ENCODE measurements at regions not wholly inside any gene's neighbourhood (a gene's known extent, or its start where the extent isn't known, plus 50 kb on each side); places are given as distances from the start of the nearest gene placed in this dataset.

DNA sequence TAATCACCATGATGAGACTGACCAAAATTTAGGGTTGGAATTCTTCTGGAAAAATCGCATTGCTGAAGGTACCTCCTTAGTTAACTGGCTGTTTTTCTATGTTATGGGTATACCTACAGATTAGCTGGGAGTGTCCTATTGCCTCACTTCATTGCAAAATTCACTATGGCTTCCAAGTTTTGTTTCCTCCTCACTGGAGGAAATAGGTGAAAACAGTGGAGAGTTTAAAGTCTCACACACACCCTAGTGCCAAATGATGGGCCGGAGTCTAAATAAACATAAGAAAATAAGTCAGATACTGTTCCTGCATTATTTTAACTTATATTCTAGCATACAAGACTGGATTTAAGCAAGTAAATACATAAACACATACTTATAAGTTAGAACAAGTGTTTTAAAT lies 98.2 kb downstream of the AHR start:
- DNase-seq, result no peak

DNA sequence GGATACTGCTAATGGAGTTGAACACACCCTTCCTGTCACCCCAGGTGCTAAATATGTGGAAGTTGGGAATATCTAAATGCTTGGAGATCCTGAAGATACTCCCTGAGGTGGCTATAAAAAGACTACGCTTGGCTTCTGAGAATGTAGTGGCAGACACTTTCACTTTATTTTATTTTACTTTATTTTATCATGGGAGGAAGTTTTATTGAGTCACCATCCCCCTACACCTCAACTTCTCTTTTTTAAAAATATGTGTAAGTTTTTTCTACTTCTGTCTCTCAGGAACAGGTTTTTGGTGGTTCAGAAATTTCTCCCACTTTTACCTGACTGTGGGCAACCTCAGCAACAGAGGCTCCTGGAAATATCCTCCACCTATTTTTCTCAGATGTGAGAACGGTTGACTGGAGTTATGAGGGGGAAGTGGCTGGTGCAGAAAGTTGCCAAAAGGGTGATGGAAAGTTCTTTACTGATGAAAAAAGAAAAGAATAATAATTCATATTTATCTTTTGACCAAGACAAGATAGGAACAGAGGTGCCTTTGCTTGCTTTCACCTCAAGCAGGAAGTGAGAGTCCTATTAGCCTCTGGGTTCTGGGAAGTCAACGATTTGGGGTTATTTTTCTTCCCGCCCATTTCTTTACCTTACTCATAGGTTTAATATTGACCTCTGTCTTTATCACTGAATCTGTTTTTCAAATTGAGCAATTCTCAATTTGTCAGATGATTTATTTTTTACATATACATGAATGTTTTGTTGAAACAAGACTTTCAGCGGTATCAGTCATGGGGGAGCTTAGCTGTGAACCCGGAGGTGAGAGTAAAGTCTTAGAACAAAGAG lies 103.6 kb downstream of the AHR start:
- DNase-seq, result no peak

DNA sequence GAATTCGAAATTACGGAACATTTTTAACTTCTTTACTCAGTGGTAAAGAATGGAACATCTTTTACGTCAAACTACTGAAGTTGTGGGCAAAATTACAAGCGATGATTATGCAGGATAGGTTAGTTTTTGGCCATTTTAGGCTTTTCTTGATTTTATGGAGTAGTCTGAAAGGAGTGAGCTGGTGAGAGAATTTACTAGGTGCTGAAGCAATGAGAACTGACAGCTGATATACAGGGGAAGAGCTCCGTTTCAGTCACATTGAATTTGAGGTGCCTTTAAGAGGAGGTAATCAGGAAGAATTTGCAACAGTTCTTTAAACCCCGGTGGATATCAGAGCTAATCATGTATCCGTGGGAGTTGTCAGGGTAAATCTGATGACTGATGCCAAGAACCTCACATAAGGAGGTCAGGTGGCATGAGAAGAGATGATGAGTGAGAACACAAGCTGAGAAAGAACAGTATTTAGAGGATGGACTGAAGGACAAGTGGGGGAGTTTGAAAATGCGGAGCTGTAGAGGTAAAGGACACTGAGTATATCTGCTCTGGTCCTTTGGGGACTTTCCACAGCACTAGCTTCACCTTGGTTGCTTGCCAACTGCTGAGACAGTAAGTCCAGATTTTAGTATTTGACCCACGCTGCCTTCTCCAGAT lies 104.3 kb downstream of the AHR start:
- no peak for DNase-seq

DNA sequence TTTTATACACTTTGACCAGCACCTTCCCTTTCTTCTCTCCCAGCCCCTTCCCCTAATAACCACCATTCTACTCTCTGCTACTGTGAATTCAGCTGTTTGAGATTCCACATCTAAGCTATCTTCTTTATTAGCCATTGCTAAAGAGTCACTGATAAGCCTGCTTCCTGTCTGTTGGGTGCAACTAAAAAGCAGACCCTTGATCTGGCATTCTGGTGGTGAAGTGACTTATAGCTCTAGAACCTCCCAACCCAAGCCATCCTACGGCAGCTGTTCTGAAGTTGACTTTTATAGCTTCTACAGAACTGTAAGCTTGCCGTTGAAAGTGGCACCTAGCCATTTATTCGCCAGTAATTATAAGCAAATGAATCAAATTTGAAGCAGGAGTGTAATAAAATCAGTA lies 105.6 kb downstream of the AHR start:
- no peak for DNase-seq

DNA sequence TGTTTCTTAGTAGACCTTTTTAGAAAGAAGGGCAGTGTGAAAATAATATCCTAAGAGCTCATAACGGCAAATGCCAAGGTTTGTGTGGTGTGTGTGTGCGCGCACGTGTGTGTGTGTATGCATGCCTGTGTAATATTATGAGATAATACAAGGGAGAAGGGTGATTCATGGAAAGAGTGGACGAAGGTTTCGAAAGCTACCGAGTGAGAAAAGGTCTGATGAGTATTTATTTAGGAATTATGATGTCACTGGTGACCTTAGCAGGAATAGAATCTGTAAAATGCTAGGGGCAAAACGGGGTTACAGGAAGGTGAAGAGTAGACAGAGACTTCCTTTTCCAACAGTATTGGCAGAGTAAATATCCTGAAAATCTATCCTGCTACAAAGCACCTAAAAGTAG lies 107.3 kb downstream of the AHR start:
- DNase-seq, result peak; percentile 96

DNA sequence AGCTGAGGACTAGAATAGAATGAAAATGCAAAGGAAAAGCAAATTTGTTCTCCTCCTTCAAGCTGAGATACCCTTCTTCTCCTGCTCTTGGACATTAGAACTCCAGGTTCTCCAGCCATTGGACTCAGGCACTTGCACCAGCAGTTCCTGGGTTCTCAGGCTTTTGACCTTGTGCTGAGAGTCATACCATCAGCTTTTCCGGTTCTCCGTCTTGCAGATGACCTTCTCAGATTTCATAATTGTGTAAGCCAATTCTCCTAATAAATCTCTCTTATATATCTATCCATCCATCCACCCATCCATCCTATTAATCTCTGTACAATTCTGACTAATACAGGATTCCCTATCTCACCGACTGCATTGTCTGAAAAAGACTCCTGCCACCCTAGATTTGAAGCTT lies 108.3 kb downstream of the AHR start:
- peak; percentile 68 for DNase-seq

DNA sequence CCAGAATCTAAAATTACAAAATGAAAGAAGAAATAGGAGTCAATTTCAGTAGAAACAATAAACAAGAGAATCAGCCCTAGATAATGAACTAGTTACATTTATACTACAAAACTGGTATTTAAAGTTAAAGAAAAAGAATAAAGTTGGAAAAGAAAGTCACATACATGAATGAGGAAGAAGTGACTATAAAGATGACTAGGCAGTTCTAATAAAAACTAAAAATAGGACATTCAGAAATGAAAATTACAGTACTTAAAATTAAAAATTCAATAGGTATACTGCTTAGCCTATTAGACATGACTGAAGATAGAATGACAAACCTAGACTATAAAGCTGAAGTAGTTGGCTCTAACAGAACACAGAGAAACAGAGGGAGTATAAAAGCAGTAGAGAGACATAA lies 108.8 kb downstream of the AHR start:
- no peak for DNase-seq

DNA sequence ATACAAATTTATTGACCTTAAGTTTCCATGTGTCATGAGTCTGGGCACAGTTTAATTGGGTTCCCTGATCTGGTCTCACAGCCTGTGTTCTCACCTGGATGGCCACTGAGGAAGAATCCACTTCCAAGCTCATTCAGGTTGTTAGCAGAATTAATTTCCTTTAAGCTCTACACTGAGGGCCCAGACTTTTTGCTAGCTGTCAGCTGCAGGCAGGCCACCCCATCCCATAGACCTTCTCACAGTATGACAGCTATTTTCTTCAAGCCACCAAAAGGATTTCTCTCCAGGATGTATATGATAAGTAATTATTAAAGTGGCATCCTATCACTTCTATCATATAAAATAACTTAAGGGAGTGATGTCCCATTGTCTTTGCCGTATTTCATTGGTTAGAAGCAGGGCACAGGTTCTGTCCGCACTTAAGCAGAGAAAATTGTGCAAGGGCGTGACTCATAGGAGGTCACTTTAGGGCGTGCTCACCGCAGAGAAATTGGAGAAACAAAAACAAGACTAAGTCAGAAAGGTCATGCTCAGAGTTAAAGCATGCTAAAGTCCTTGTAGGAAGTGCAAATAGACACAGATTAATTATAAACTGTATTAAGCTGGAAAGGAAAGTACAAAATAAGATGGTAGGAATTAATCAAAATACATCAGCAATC lies 109.9 kb downstream of the AHR start:
- DNase-seq, result peak; percentile 95

DNA sequence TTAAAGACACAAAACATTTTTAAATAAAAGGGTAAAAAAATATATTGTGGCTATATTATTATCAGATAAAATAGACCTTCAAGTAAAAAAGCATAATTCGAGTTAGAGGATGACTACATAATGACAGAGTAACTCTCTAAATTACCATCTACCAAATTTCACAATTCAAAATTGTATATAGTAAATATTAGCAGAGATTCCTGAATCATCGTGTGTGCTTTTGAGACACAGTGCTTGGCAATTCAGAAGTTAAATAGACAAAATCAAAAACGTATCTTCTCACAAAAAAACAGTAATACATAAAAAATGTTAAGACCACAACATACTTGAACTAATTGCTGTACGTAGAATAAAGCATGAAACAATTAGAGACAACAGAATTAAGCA lies 110.4 kb downstream of the AHR start:
- peak; percentile 32 for DNase-seq

DNA sequence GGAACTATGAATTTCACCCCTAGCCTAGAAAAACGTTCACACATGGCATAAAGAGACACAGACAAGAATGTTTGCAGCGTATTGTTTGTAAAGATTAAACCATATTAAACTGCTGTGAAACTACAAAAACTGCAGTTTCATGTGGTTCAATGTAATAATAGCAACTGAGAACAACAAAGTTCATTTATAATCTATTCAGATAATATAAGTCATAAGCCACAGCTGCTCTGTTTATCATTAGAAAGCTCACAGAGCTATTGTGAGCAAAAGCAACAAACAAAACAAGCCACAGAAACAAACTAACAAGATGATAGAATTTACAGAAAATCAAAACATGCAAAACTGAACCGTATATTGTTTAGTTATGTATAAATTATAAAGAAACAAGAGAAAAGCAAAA lies 113.5 kb downstream of the AHR start:
- DNase-seq, result no peak

DNA sequence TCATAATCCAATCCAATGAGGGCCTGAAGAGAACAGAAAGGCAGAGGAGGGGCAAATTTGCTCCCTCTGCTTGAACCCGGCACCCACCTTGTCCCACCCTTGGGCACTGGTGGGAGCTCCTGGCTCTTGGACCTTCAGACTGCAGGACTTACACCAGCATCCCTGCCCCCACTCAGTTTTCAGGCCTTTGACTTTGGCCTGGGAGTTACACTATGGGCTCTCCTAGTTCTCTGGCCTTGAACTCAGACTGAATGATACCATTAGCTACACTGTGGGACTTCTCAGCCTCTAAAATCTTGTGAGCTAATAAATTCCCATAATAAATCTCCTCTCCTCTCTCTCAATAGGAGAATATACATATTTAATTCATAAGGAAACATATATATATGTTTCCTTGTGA lies 114.4 kb downstream of the AHR start:
- no peak for DNase-seq

DNA sequence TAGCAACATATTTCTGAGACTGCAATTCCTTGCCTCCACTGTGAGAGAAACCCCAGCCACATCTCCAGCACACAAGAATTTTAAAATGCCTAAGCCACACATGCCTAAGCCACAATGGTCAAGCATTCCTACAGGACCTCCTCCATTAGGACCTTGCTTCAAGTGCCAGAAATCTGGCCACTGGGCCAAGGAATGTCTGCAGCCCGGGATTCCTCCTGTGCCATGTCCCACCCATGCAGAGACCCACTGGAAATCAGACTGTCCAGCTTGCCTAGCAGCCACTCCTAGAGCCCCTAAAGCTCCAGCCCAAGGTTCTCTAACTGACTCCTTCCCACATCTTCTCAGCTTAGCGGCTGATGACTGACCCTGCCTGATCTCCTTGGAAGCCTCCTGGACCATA lies 117.5 kb downstream of the AHR start:
- DNase-seq, result no peak

DNA sequence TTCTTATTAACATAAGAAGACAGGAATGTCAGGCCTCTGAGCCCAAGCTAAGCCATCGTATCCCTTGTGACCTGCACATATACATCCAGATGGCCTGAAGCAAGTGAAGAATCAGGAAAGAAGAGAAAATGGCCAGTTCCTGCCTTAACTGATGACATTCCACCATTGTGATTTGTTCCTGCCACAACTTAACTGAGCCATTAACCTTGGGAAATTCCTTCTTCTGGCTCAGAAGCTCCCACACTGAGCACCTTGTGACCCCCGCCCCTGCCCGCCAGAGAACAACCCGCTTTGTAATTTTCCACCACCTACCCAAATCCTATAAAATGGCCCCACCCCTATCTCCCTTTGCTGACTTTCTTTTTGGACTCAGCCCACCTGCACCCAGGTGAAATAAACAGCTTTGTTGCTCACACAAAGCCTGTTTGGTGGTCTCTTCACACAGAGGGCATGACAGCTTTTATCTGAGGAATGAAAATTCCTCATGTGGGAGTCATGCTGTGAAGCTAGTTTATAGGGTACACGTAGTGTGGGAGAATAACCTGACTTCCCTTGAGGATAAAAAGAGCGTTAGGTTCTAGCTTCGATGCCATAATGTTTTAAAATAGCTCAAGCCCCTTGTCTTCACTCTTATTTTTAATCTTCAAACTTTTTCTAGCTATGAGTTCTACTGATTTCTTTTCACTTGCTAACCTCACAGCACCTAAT lies 122.0 kb downstream of the AHR start:
- DNase-seq, result peak; percentile 46

DNA sequence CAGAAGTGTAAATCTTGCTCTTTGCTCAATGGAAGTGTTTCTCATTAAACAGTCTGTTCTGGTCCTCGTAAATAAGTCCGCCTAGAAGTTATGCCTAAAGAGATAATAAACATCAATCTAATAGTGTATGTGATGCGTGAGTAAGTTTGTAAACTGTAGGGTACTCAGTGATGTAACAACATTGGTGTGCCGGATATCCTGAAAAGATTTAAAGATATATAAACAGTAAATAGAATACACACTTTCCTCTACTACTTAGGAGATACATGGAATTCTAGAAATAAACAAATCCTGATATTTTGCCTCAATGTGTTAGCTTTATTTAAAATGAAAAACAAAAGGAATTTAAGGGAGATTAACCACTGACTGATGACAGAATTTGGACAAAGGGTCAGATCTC lies 123.5 kb downstream of the AHR start:
- DNase-seq, result no peak

DNA sequence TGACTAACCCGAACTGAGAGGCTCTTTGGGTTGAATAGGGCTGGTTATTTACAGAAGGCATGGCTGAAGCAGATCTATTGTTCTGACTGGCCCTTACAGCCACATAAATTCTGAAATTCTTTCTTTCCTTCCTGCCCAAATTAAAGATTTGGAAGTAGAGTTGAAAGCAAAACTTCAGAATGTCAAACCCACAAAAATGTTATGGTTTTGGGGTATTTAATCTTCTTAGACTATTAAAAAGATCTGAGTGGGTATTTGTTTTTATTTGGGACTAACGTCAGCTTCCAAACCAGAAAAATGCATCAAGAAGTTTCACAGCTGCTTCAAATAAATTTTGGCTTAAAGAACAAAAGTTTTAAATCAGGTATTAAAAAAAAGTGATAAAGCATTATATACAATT lies 124.5 kb downstream of the AHR start:
- DNase-seq, result no peak

DNA sequence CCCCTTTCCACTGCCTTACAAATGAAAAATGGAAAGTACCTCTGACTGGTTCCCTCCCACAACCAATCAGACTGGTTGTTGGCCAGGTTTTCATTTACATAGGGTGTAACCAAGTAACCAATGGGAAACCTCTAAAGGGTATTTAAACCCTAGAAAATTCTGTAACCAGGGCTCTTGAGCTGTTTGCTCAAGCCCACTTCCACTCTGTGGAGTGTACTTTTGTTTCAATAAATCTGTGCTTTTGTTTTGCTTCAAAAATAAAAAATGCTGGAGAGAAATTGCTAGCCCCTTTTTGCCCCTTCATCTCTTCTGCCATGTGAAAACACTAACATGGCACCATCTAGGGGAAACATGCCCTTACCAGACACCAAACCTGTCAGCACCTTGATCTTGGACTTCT lies 129.5 kb downstream of the AHR start:
- DNase-seq, result no peak

DNA sequence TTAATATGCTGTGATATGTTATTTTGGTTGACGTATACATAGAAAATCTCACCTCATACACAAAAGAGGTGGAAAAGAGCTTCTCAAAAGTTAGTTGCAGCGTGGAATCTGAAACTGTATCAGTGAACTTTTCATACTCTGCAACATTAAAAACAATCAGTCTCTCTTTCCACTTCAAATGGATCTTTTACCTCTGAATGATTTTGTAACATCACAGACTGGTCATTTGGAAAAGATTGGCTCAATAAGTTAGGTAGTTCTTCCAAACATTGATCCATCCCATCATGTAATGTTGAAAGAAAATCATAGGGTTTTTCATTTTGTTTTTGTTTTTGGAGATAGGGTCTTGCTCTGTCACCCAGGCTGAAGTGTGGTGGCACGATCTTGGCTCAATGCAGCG lies 131.1 kb downstream of the AHR start:
- no peak for DNase-seq

DNA sequence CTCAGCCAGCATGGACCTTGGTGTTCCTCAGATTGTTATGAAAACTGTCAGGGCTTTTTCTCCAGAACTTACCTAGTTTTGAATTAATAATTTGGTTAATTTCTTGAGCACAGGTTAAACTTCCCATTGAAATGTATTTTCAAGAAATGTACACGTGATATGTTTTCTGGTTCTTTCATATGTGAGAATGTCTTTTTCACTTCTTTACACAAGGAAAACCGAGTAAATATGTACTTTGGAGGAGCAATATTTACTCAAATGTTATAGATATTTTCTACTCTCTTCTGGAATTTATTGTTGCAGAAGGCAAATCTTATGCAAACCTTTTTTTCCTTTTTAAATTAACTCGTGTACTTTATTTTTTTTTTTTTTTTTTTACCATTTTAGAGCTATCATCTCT lies 134.3 kb downstream of the AHR start:
- DNase-seq, result no peak

DNA sequence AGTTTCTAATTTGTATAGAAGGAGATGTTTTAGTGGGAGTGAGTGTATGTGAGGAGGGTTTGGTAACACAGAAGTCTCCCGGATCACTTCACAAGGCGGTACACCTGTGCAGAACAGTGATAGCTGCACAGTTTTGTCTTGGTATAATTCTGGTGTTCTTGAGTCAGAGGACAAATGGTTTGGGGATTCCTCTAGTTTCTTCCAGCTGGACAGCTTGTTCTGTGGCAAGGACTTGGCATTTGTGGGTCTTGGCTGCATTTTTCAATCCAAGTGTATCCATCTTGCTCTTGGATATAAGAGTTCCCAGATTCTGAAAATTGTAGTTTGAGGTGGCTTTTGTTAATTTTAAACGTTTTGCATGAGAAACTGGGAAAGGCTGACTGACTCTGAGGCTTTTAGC lies 135.7 kb downstream of the AHR start:
- no peak for DNase-seq

DNA sequence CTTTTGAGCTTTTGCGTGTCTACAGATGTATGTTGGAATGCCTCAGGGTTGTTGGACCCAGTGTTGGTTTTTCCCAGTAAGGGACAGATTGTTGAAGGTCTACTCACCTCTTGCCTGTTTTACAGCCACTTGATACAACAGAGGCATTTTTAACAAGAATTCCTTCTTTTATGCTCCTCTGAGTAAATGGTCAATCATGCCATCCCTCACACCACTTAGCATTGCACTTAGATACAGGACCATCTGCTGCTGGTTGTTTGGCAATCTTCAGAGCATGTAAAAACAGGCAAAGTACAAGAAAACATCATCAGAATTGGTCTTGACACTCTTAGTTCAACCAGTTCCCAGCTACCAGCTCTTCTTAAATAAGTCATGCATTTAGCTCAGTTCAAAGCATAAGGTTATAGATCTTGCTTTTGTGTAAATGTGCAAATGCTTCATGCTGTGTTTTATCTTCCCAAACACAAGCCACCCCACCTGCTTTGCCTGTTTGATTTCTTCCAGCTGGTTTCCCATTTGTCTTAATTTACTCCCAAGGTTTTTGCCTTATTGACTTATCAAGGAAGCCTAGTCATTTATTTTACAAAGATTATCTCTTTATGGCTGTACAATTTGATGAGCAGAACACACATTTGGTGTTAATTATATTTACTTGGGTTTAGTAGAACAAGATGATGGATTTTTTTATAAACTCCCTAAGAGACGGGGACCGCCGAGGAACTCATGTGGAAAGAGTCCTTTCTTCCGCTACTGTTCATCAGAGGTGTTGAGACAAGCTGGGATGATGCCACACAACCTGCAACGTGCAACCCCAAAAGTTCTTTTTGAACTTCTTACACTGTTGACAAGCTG lies 136.6 kb downstream of the AHR start:
- no peak for DNase-seq

DNA sequence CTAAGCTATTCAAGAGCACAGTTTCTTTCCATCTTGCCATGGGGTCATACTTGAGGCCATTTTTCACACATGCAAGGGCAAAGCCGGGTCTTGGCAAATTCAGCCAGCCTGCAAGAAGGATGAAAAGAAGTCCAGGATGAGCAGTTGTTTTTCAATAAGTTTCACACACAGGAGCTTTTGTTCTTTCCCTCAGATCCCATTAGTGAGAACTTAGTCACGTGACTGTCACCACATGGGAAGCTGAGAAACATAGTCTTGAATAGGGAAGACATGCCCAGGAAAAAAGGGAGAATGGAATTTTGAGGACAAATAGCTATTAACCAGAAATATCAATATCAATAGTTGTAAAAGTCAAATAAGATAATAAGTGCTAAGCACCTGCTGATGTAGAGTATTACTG lies 137.7 kb downstream of the AHR start:
- DNase-seq, result no peak

DNA sequence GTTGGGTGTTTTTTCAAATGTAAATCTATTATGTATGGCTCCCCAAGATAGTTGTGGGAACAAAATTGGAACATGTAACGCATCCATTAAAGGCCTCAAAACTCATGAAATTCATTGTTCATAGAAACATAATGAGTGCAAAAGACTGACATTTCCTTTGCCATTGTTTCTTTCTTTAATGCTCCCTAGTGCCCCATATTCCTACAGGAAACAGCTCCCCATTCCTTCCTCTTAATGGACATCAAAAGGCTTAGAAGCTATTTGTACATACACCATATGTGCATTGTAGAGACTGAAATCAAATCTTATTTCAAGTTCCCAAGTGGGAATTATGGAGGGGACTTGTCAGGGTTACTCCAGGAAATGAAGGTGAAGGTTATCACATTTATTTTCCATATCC lies 139.1 kb downstream of the AHR start:
- DNase-seq, result no peak

Measured in EL (cell line).